ENCODE measurements at regions not wholly inside any gene's neighbourhood (a gene's known extent, or its start where the extent isn't known, plus 50 kb on each side); places are given as distances from the start of the nearest gene placed in this dataset.

DNA sequence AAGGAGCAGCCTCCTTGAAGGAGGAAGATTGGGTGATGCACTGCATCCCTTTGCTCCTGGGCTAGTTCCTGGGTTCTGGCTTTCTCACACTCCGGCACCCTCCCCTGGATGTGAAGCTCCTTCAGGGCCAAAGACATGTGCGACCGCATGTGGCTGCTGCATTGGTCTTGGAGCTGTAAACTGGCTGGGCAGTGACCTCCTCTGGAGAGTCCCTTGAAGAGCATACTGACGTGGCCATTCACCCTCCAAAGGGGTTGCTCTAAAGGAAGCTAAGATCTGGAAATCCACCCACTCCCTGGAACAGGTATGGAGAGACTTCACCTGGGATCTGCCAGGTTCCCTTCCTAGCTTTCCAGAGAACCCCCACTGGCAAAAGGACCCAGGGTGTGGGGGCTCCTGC lies 62.1 kb downstream of the TMEM17 start:
- no peak overlapping the region for H3K23ac ChIP-seq (ENCODE audit: low read depth, low read length)
- H3K27me3 ChIP-seq (ENCODE audit: control insufficient read depth, insufficient read depth, low read length) = peaks cover 41% of the 10 kb centered on the region
- no peak overlapping the region for H3K18ac ChIP-seq (ENCODE audit: low read depth, low read length)
- H3K4me2 ChIP-seq (ENCODE audit: low read depth, low read length) = no peak overlapping the region
- DNase-seq = no peak
- no peak overlapping the region for H3K9ac ChIP-seq (ENCODE audit: low read depth, low read length)
- dilution Hi-C loops (cut with HindIII; ENCODE audit: low sequenced_read_pairs, unreplicated experiment) = no loop called here
- H2BK5ac ChIP-seq (ENCODE audit: low read depth, low read length, poor library complexity, severe bottlenecking) = no peak overlapping the region
- intact Hi-C loops (cut with micrococcal nuclease) = no loop called here
- H2BK15ac ChIP-seq (ENCODE audit: low read depth, low read length) = no peak overlapping the region
- H3K27ac ChIP-seq (ENCODE audit: insufficient read depth, low read length) = no peak overlapping the region
- H4K5ac ChIP-seq (ENCODE audit: low read depth, low read length) = no peak overlapping the region
- H3K79me1 ChIP-seq (ENCODE audit: low read depth in 1 of 2, low read length in 2 of 2) = no peaks in the 10 kb centered on the region
- TF ChIP-seq NFE2L2 (IDR thresholded peaks at IDR 0.05; ENCODE audit: low read depth, low read length) = no peak
- TF ChIP-seq SMC3 (IDR thresholded peaks at IDR 0.05; ENCODE audit: low read depth, low read length) = no peak
- TF ChIP-seq CEBPB (IDR thresholded peaks at IDR 0.05; ENCODE audit: low read depth, low read length) = no peak
- TF ChIP-seq MAZ (IDR thresholded peaks at IDR 0.05; ENCODE audit: borderline replicate concordance, low read depth, low read length) = no peak
- no peak for TF ChIP-seq RFX5 (IDR thresholded peaks at IDR 0.05; ENCODE audit: low read depth, low read length)
- no peak for TF ChIP-seq RCOR1 (IDR thresholded peaks at IDR 0.05; ENCODE audit: insufficient replicate concordance, low read length)
- no peak for TF ChIP-seq USF2 (IDR thresholded peaks at IDR 0.05; ENCODE audit: low read depth, low read length)
- TF ChIP-seq MXI1 (IDR thresholded peaks at IDR 0.05; ENCODE audit: borderline replicate concordance, low read depth, low read length) = no peak
- TF ChIP-seq MAFK (IDR thresholded peaks at IDR 0.05; ENCODE audit: low read depth, low read length) = no peak
- TF ChIP-seq, protein P1, sequence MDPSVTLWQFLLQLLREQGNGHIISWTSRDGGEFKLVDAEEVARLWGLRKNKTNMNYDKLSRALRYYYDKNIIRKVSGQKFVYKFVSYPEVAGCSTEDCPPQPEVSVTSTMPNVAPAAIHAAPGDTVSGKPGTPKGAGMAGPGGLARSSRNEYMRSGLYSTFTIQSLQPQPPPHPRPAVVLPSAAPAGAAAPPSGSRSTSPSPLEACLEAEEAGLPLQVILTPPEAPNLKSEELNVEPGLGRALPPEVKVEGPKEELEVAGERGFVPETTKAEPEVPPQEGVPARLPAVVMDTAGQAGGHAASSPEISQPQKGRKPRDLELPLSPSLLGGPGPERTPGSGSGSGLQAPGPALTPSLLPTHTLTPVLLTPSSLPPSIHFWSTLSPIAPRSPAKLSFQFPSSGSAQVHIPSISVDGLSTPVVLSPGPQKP (IDR thresholded peaks at IDR 0.05; ENCODE audit: borderline replicate concordance, low read depth, low read length) = no peak
- no peak for TF ChIP-seq CTCF (conservative IDR thresholded peaks at IDR 0.05; ENCODE audit: low read depth, low read length)
- TF ChIP-seq BHLHE40 (IDR thresholded peaks at IDR 0.05; ENCODE audit: low read depth, low read length) = no peak
- no peak for TF ChIP-seq RAD21 (IDR thresholded peaks at IDR 0.05; ENCODE audit: low read length)
- no peak for TF ChIP-seq CHD1 (IDR thresholded peaks at IDR 0.05; ENCODE audit: low read depth, low read length)
- TF ChIP-seq FOS (IDR thresholded peaks at IDR 0.05; ENCODE audit: low read depth, low read length) = no peak
- TF ChIP-seq POLR2A (IDR thresholded peaks at IDR 0.05; ENCODE audit: low read depth, low read length) = no peak
- H2BK120ac ChIP-seq (ENCODE audit: low read depth, low read length) = no peak overlapping the region
- BruUV-seq (replicated peaks) = no TSS peak
- 82% methylated on average over 3 of the region's 4 CpGs; no CpG with 5 or more reads in 1 of the 2 experiments for WGBS, 2 experiments (ENCODE audit: extremely low coverage in 2 of 2, insufficient read length in 1 of 2)
- no peak overlapping the region for H4K8ac ChIP-seq (ENCODE audit: low read depth in 2 of 2, low read length in 2 of 2)
- no peaks in the 10 kb centered on the region for H3K9me3 ChIP-seq (ENCODE audit: control insufficient read depth, insufficient read depth, low read length)
- H3K4me1 ChIP-seq (ENCODE audit: control insufficient read depth, insufficient read depth, low read length) = no peaks in the 10 kb centered on the region
- no peak overlapping the region for H2AK9ac ChIP-seq (replicated peaks; ENCODE audit: low read depth, low read length, poor library complexity)
- no peak overlapping the region for H3K56ac ChIP-seq (ENCODE audit: extremely low read depth, insufficient read depth, low read length)
- no peaks in the 10 kb centered on the region for H3K9me1 ChIP-seq (ENCODE audit: insufficient read depth, low read length)
- no peak for ATAC-seq (ENCODE audit: low read depth)
- no peak overlapping the region for H3K14ac ChIP-seq (replicated peaks; ENCODE audit: low read depth, low read length)
- no peak overlapping the region for H3K4me3 ChIP-seq (ENCODE audit: insufficient read depth, low read depth, low read length)
- no peak overlapping the region for H2AK5ac ChIP-seq (ENCODE audit: low read depth, low read length)
- H4K91ac ChIP-seq (ENCODE audit: insufficient read depth, low read depth, low read length) = no peak overlapping the region
- ChIA-PET CTCF (interaction anchor here (0.6 to 0.8 kb wide), 2 partner anchors 13 to 553 kb away, joined by 3 to 6 read pairs; no protein-coding TSS in a partner anchor), POLR2A (ENCODE audit: unreplicated experiment) (no interaction called here)
- no peak overlapping the region for H2AFZ ChIP-seq (replicated peaks; ENCODE audit: low read length, poor library complexity)
- no peaks in the 10 kb centered on the region for H3K36me3 ChIP-seq (ENCODE audit: control insufficient read depth, insufficient read depth, low read length)
- no peak overlapping the region for H3K4ac ChIP-seq (ENCODE audit: low read depth, low read length)
- in situ Hi-C loops (cut with MboI; ENCODE audit: low sequenced_read_pairs) = no loop called here
- H4K20me1 ChIP-seq (ENCODE audit: insufficient read depth, low read length) = no peaks in the 10 kb centered on the region
- H2BK20ac ChIP-seq (ENCODE audit: low read depth, low read length) = no peak overlapping the region

Measured in IMR-90 (cell line).